H9 (cell line): ENCODE measurements at regions not wholly inside any gene's neighbourhood (a gene's known extent, or its start where the extent isn't known, plus 50 kb on each side); places are given as distances from the start of the nearest gene placed in this dataset.

Source experiments
- DNase-seq: peaks from one replicate; pipeline ENCODE4 v3.0.0-alpha.2; 2017
- H2AFZ ChIP-seq: one replicate; pipeline ENCODE4 v1.6.1; 2013; ENCODE audit warnings: mild to moderate bottlenecking, low read length, control low read depth, moderate library complexity
- H2AK5ac ChIP-seq: 2 replicates; pipeline ENCODE4 v1.6.1; 2013; ENCODE audit warnings: low read length, control low read depth, mixed read lengths; ENCODE audit not compliant: insufficient read length
- H2BK120ac ChIP-seq: one replicate; pipeline ENCODE4 v1.6.1; 2013; ENCODE audit warnings: low read depth, mild to moderate bottlenecking, low read length, control low read depth, inconsistent platforms; ENCODE audit not compliant: poor library complexity, severe bottlenecking
- H2BK12ac ChIP-seq: 2 replicates; pipeline ENCODE4 v1.6.1; 2013; ENCODE audit warnings: low read length, control low read depth, mixed read lengths, low read depth; ENCODE audit not compliant: insufficient read length
- H2BK15ac ChIP-seq: 2 replicates; pipeline ENCODE4 v1.6.1; 2013; ENCODE audit warnings: low read depth, low read length, control low read depth
- H2BK20ac ChIP-seq: one replicate; pipeline ENCODE4 v1.6.1; 2013; ENCODE audit warnings: low read depth, mild to moderate bottlenecking, low read length, control low read depth, inconsistent platforms; ENCODE audit not compliant: poor library complexity, severe bottlenecking
- H2BK5ac ChIP-seq: 2 replicates; pipeline ENCODE4 v1.6.1; 2013; ENCODE audit warnings: low read length, control low read depth, mixed read lengths; ENCODE audit not compliant: insufficient read length
- H3K14ac ChIP-seq: 2 replicates; pipeline ENCODE4 v1.6.1; 2013; ENCODE audit warnings: low read length, control low read depth; ENCODE audit not compliant: insufficient read depth
- H3K18ac ChIP-seq: 2 replicates; pipeline ENCODE4 v1.6.1; 2013; ENCODE audit warnings: low read depth, mild to moderate bottlenecking, mixed read lengths, low read length, control low read depth; ENCODE audit not compliant: insufficient read length
- H3K23ac ChIP-seq: 2 replicates; pipeline ENCODE4 v1.6.1; 2013; ENCODE audit warnings: low read length, control low read depth, mixed read lengths, low read depth; ENCODE audit not compliant: insufficient read length
- H3K23me2 ChIP-seq: 2 replicates; pipeline ENCODE4 v1.6.1; 2013; ENCODE audit warnings: low read depth, mild to moderate bottlenecking, mixed read lengths, low read length, control low read depth; ENCODE audit not compliant: insufficient read length, poor library complexity, severe bottlenecking
- H3K27ac ChIP-seq: 2 replicates; pipeline ENCODE4 v1.5.1; 2013; ENCODE audit warnings: low read length, control low read depth, mixed read lengths, low read depth; ENCODE audit not compliant: insufficient read length
- H3K27me3 ChIP-seq: 2 replicates; pipeline ENCODE4 v1.6.1; 2013; ENCODE audit warnings: low read length, control low read depth, inconsistent platforms; ENCODE audit not compliant: insufficient read depth
- H3K4ac ChIP-seq: 2 replicates; pipeline ENCODE4 v1.6.1; 2013; ENCODE audit warnings: low read depth, mild to moderate bottlenecking, control low read depth, inconsistent platforms, low read length, moderate library complexity
- H3K4me1 ChIP-seq: 2 replicates; pipeline ENCODE4 v1.6.1; 2013; ENCODE audit warnings: low read length, control low read depth, inconsistent platforms; ENCODE audit not compliant: insufficient read depth
- H3K4me2 ChIP-seq: 2 replicates; pipeline ENCODE4 v1.6.1; 2013; ENCODE audit warnings: low read length, control low read depth, mixed read lengths; ENCODE audit not compliant: insufficient read length, insufficient read depth
- H3K56ac ChIP-seq: 2 replicates; pipeline ENCODE4 v1.6.1; 2013; ENCODE audit warnings: low read depth, mild to moderate bottlenecking, mixed read lengths, low read length, control low read depth; ENCODE audit not compliant: insufficient read length
- H3K79me1 ChIP-seq: 2 replicates; pipeline ENCODE4 v1.6.1; 2013; ENCODE audit warnings: low read depth, mild to moderate bottlenecking, moderate library complexity, low read length, control low read depth, inconsistent platforms; ENCODE audit not compliant: insufficient read depth, poor library complexity, severe bottlenecking
- H3K79me2 ChIP-seq: 2 replicates; pipeline ENCODE4 v1.6.1; 2013; ENCODE audit warnings: low read length, control low read depth, inconsistent platforms; ENCODE audit not compliant: insufficient read depth
- H3K9ac ChIP-seq: 2 replicates; pipeline ENCODE4 v1.6.1; 2013; ENCODE audit warnings: low read length, control low read depth, mixed read lengths; ENCODE audit not compliant: insufficient read length; ENCODE audit errors: extremely low read depth
- H3K9me3 ChIP-seq: one replicate; pipeline ENCODE4 v1.6.1; 2013; ENCODE audit warnings: low read depth, low read length, inconsistent platforms; ENCODE audit not compliant: control insufficient read depth
- H3T11ph ChIP-seq: one replicate; pipeline ENCODE4 v1.6.1; 2013; ENCODE audit warnings: mild to moderate bottlenecking, low read length, control low read depth, inconsistent platforms
- H4K20me1 ChIP-seq: one replicate; pipeline ENCODE4 v1.6.1; 2013; ENCODE audit not compliant: control insufficient read depth, insufficient read length, insufficient read depth
- H4K5ac ChIP-seq: 2 replicates; pipeline ENCODE4 v1.6.1; 2013; ENCODE audit warnings: low read depth, mild to moderate bottlenecking, mixed read lengths, low read length, control low read depth; ENCODE audit not compliant: insufficient read length
- H4K8ac ChIP-seq: replicated peaks from 2 replicates; pipeline ENCODE4 v1.6.1; 2013; ENCODE audit warnings: low read length, control low read depth, mixed read lengths, low read depth; ENCODE audit not compliant: insufficient read length
- H4K91ac ChIP-seq: 2 replicates; pipeline ENCODE4 v1.6.1; 2013; ENCODE audit warnings: low read depth, mild to moderate bottlenecking, moderate library complexity, mixed read lengths, low read length, control low read depth; ENCODE audit not compliant: insufficient read length
- H3K27ac Mint-ChIP-seq, 3 experiments: 2 replicates in 2 of 3; 3 replicates in 1 of 3; pipeline ENCODE4 v1.8.0; 2020 to 2021; ENCODE audit warnings: mixed read lengths in 3 of 3, mild to moderate bottlenecking in 1 of 3, moderate library complexity in 1 of 3
- H3K27me3 Mint-ChIP-seq: 2 replicates; pipeline ENCODE4 v1.8.0; 2021; ENCODE audit warnings: low read depth, mild to moderate bottlenecking, moderate library complexity, mixed read lengths
- H3K36me3 Mint-ChIP-seq, 3 experiments: 2 replicates in 2 of 3; 3 replicates in 1 of 3; pipeline ENCODE4 v1.8.0; 2020 to 2021; ENCODE audit warnings: low read depth in 3 of 3, mixed read lengths in 3 of 3; ENCODE audit not compliant: insufficient read depth in 1 of 3
- H3K4me1 Mint-ChIP-seq, 2 experiments: 2 replicates each; pipeline ENCODE4 v1.8.0; 2020; ENCODE audit warnings: mixed read lengths in 2 of 2
- H3K4me3 Mint-ChIP-seq, 2 experiments: 2 replicates in 1 of 2; 3 replicates in 1 of 2; pipeline ENCODE4 v1.8.0; 2020 to 2021; ENCODE audit warnings: mild to moderate bottlenecking in 2 of 2, mixed read lengths in 2 of 2, moderate library complexity in 1 of 2
- H3K9me3 Mint-ChIP-seq, 2 experiments: 2 replicates in 1 of 2; 3 replicates in 1 of 2; pipeline ENCODE4 v1.8.0; 2020; ENCODE audit warnings: mild to moderate bottlenecking in 2 of 2, mixed read lengths in 2 of 2, moderate library complexity in 1 of 2
- CTCF ChIP-seq: fragments of 200-600 bp; sonication (generic); conservative IDR thresholded peaks from 3 replicates; pipeline ENCODE4 v1.8.0; 2021; ENCODE audit warnings: antibody characterized with exemption, mild to moderate bottlenecking
- WGBS: extraction: QIAGEN DNeasy Blood & Tissue Kit; methylation state at CpG from one replicate; pipeline ENCODE4 v1.1.7; 2013; ENCODE audit warnings: missing lambda C conversion rate, low lambda C conversion rate, mixed read lengths; ENCODE audit not compliant: insufficient read length; ENCODE audit errors: extremely low coverage; 5-methylcytosine and 5-hydroxymethylcytosine counted together

DNA sequence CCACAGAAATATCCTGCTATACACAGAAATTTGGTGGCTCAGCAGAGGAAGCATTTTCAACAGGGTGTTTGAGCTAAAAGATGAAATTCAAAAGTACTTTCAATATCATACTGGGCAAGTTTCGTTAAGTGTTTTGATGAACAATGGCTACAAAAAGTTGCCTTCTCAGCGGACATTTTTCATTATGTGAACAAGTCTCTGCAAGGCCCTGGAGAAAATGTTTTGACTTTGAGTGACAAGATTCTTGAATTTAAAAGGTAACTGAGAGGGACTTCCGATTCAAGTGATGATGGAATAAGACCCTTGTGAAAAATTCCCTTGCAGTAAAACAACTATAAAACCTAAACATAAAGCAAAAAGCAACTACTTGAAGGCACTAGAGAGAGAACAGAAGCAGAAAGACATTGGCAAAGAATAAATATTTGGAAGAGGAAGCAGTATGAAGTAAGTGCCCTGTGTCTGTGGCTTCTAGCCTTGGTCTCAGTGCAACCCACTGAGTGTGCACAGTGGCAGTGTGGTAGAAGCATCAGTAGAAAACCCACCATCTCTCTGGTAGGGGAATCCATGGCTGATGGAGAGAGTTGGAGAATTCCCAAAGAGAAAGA, 62.5 kb upstream of the NAMPT start:
- Histone ChIP-seq H4K5ac (no peak overlapping the region), H3K23me2 (no peaks in the 10 kb centered on the region), H3K27me3 (no peaks in the 10 kb centered on the region), H2BK20ac (no peak overlapping the region), H3K4me2 (no peak overlapping the region), H2BK15ac (no peak overlapping the region), H2BK12ac (no peak overlapping the region), H3K4ac (no peak overlapping the region), H3K23ac (no peak overlapping the region), H2BK5ac (no peak overlapping the region), H3K14ac (no peak overlapping the region), H3K4me1 (no peaks in the 10 kb centered on the region), H2AFZ (no peak overlapping the region), H3K56ac (no peak overlapping the region), H3K18ac (no peak overlapping the region), H3K9me3 (peaks cover 10% of the 10 kb centered on the region), H3K9ac (no peak overlapping the region), H3K79me1 (no peaks in the 10 kb centered on the region), H3K79me2 (no peaks in the 10 kb centered on the region), H4K20me1 (no peaks in the 10 kb centered on the region), H3T11ph (no peak overlapping the region), H4K8ac (no peak overlapping the region), H4K91ac (no peak overlapping the region), H2AK5ac (no peak overlapping the region), H2BK120ac (no peak overlapping the region), H3K27ac (no peak overlapping the region)
- Mint-ChIP-seq H3K27ac (no peak overlapping the region), H3K9me3 (peaks cover 13 to 23% of the 10 kb centered on the region in 2 experiments), H3K4me3 (no peak overlapping the region), H3K4me1 (no peaks in the 10 kb centered on the region), H3K27me3 (no peaks in the 10 kb centered on the region; the same call in 1 of the 2 replicates), H3K36me3 (peaks cover 4 to 7% (median 4%) of the 10 kb centered on the region in 3 experiments; a peak in 5 of 7 replicates)
- TF ChIP-seq CTCF = no peak
- no peak for DNase-seq
- no CpG with 5 or more reads among the region's 3 CpGs for WGBS
